ENCODE measurements at regions not wholly inside any gene's neighbourhood (a gene's known extent, or its start where the extent isn't known, plus 50 kb on each side); places are given as distances from the start of the nearest gene placed in this dataset.
A peak's percentile ranks its signal among the peaks of the same experiment; 100 is the strongest.
"Not testable (repeated sequence)": the region's sequence is repeated elsewhere in the genome, so short reads cannot be mapped to it uniquely, and the experiment has no call there.

DNA sequence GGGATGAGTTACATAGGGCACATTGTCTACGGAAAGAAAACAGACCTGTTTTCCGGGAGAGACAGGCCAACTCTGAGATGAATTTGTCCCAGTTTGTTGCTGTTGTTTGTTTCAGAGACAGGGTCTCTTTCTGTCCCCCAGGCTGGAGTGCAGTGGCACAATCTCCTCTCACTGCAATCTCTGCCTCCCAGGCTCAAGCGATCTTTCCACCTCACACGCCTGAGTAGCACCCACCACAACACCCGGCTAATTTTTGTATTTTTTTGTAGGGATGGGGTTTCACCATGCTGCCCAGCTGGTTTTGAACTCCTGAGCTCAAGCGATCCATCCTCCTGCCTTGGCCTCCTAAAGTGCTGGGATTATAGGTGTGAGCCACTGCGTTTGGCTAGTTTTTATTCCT lies 125.5 kb upstream of the ERRFI1 start:
- peak overlapping the region in 3 of 8 donors; percentile 98 to 100 (median 99) for H3K27ac Mint-ChIP-seq

DNA sequence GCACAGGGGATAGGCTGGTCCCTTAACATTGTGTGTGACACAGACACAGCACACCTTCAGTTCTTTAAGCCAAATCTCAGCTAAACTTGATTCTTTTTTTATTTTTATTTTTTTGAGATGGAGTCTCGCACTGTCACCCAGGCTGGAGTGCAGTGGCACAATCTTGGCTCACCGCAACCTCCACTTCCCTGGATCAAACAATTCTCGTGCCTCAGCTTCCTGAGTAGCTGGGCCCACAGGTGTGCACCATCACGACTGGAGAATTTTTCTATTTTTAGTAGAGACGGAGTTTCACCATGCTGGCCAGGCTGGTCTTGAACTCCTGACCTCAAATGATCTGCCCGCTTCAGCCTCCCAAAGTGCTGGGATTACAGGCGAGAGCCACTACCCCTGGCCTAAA lies 123.6 kb upstream of the ERRFI1 start:
- peaks cover 66% of the 10 kb centered on the region for H3K4me1 ChIP-seq (ENCODE audit: insufficient read depth, low read length)
- Mint-ChIP-seq H3K4me1 (peaks cover 49 to 72% (median 63%) of the 10 kb centered on the region in 3 donors), H3K27ac (peak overlapping the region in 1 of 8 donors; percentile 19)
- H3K4me3 ChIP-seq (ENCODE audit: low read length); CTCF ChIA-PET; H3K36me3 Mint-ChIP-seq; POLR2A ChIA-PET; H3K36me3 ChIP-seq (ENCODE audit: insufficient read depth, low read length); H3K27me3 Mint-ChIP-seq; H3K27ac ChIP-seq (ENCODE audit: low read depth, low read length); H3K9me3 ChIP-seq (ENCODE audit: low read length); H3K27me3 ChIP-seq (ENCODE audit: insufficient read depth, low read length, poor library complexity, severe bottlenecking); H3K4me3 Mint-ChIP-seq; H3K9me3 Mint-ChIP-seq: not testable (repeated sequence)
- peak in 1 of 5 donors; percentile 68 for DNase-seq

More for the DNA sequence above, 125.5 kb upstream of the ERRFI1 start:
- Mint-ChIP-seq H3K27me3 (peaks cover 0 to 3% of the 10 kb centered on the region in 2 donors), H3K36me3 (no peaks in the 10 kb centered on the region), H3K4me3 (peak overlapping the region in 3 of 7 donors; percentile 9 to 86 (median 13)), H3K9me3 (peaks cover 0 to 3% (median 0%) of the 10 kb centered on the region in 5 donors), H3K4me1 (peaks cover 41 to 57% (median 47%) of the 10 kb centered on the region in 3 donors)
- CTCF ChIA-PET, result no interaction called here
- POLR2A ChIA-PET, result interaction anchor here (0.7 kb wide), 1 partner anchor 27 kb away, joined by 3 read pairs; no protein-coding TSS in a partner anchor
- no peak for DNase-seq
- Histone ChIP-seq H3K27ac (ENCODE audit: low read depth, low read length) (no peak overlapping the region), H3K27me3 (ENCODE audit: insufficient read depth, low read length, poor library complexity, severe bottlenecking) (no peaks in the 10 kb centered on the region), H3K36me3 (ENCODE audit: insufficient read depth, low read length) (no peaks in the 10 kb centered on the region), H3K4me3 (ENCODE audit: low read length) (no peak overlapping the region), H3K9me3 (ENCODE audit: low read length) (no peaks in the 10 kb centered on the region), H3K4me1 (ENCODE audit: insufficient read depth, low read length) (peaks cover 59% of the 10 kb centered on the region)

DNA sequence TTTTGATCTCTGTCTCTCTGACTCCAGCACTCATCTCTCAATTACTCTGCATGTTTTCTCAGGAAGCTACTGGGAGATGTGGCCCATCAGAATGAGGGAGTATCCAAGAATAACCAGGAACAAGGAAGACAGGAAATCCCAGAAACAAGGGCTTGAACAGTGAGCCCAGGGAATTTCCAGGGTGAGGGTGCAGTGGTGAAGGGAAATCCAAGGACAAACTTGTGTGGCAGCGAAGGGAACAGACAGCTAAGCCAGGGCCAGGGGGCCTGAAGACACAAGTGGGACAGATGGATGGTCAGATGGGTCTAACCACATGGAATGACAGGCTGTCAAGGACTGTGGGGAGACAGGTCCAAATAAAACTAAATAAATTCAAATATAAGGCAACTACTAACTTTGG lies 121.8 kb upstream of the ERRFI1 start:
- no peak for DNase-seq
- Mint-ChIP-seq H3K4me1 (peaks cover 38 to 70% (median 58%) of the 10 kb centered on the region in 3 donors), H3K4me3 (no peak overlapping the region), H3K27me3 (peaks cover 4 to 9% of the 10 kb centered on the region in 2 donors), H3K9me3 (peaks cover 0 to 4% (median 0%) of the 10 kb centered on the region in 5 donors), H3K36me3 (no peaks in the 10 kb centered on the region), H3K27ac (peak overlapping the region in 2 of 8 donors; percentile 21 to 43)
- ChIA-PET CTCF (interaction anchor here (1.6 kb wide), 1 partner anchor 15 kb away, joined by 3 read pairs; no protein-coding TSS in a partner anchor), POLR2A (no interaction called here)
- Histone ChIP-seq H3K36me3 (ENCODE audit: insufficient read depth, low read length) (no peaks in the 10 kb centered on the region), H3K9me3 (ENCODE audit: low read length) (no peaks in the 10 kb centered on the region), H3K27me3 (ENCODE audit: insufficient read depth, low read length, poor library complexity, severe bottlenecking) (no peaks in the 10 kb centered on the region), H3K27ac (ENCODE audit: low read depth, low read length) (no peak overlapping the region), H3K4me1 (ENCODE audit: insufficient read depth, low read length) (peaks cover 48% of the 10 kb centered on the region), H3K4me3 (ENCODE audit: low read length) (no peak overlapping the region)

DNA sequence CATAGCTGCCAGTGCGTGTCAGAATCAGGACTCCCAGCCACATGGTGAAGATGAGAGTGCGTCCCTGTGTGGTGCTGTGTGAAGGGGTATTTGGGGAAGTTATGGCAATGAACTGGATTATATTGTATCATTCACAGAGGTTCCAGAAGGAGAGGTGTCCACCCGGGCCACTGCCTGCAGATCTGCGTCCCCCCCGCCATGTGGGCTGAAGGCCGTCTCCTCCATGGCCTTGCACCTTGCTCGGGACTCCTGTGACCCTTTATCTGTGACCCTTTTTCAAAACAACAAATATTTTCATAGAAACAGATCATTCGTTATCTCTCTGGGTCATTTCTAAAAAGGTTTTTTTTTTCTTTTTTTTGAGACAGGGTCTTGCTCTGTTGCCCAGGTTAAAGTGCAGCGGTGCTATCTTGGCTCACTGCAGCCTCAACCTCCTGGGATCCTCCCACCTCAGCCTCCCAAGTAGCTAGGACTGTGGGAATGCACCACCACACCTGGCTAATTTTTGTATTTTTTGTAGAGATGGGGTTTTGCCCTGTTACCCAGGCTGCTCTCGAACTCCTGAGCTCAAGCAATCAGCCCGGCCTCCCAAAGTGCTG lies 120.2 kb upstream of the ERRFI1 start:
- Mint-ChIP-seq H3K27ac (no peak overlapping the region), H3K4me3 (no peak overlapping the region), H3K9me3 (peaks cover 0 to 4% (median 0%) of the 10 kb centered on the region in 5 donors), H3K27me3 (peaks cover 4 to 9% of the 10 kb centered on the region in 2 donors), H3K36me3 (no peaks in the 10 kb centered on the region), H3K4me1 (peaks cover 24 to 57% (median 42%) of the 10 kb centered on the region in 3 donors)
- POLR2A ChIA-PET, result no interaction called here
- no peak overlapping the region for H3K27ac ChIP-seq (ENCODE audit: low read depth, low read length)
- no peaks in the 10 kb centered on the region for H3K36me3 ChIP-seq (ENCODE audit: insufficient read depth, low read length)
- H3K27me3 ChIP-seq (ENCODE audit: insufficient read depth, low read length, poor library complexity, severe bottlenecking), result no peaks in the 10 kb centered on the region
- peaks cover 33% of the 10 kb centered on the region for H3K4me1 ChIP-seq (ENCODE audit: insufficient read depth, low read length)
- no peak overlapping the region for H3K4me3 ChIP-seq (ENCODE audit: low read length)
- CTCF ChIA-PET, result no interaction called here
- no peaks in the 10 kb centered on the region for H3K9me3 ChIP-seq (ENCODE audit: low read length)
- DNase-seq, result no peak

DNA sequence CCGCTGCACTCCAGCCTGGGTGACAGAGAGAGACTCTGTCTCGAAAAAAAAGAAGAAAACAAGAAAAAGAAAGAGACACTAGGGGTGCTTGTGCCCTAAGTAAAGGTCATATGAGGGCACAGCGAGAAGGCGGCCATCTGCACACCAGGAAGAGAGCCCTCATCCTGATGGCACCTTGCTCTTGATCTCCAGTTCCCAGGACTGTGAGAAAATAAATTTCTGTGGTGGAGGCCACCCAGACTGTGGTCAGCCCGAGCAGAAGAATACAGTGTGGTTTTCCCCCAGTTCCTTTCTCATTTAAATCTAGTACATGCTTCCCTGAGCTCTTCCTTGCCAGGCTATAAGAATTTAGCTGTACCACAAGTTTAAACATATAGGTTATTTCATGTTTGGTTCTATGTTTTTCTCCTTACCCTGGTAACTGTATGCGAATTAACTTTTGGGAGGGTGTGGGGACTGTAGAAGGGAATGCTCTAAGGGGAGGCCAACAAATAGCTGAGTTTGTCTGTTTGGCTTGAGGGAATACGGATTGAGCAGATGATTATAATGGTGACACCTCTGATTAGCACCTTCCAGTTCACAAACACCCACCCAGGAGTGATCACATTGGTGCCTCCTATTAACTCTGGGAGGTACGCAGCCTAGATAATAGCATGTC lies 119.6 kb upstream of the ERRFI1 start:
- CTCF ChIA-PET, result no interaction called here
- Histone ChIP-seq H3K36me3 (ENCODE audit: insufficient read depth, low read length) (no peaks in the 10 kb centered on the region), H3K9me3 (ENCODE audit: low read length) (no peaks in the 10 kb centered on the region), H3K27ac (ENCODE audit: low read depth, low read length) (no peak overlapping the region), H3K27me3 (ENCODE audit: insufficient read depth, low read length, poor library complexity, severe bottlenecking) (no peaks in the 10 kb centered on the region), H3K4me1 (ENCODE audit: insufficient read depth, low read length) (peaks cover 26% of the 10 kb centered on the region), H3K4me3 (ENCODE audit: low read length) (no peak overlapping the region)
- peaks cover 0 to 4% (median 0%) of the 10 kb centered on the region in 5 donors for H3K9me3 Mint-ChIP-seq
- H3K36me3 Mint-ChIP-seq, result no peaks in the 10 kb centered on the region
- no peak for DNase-seq
- H3K27me3 Mint-ChIP-seq, result peaks cover 4 to 9% of the 10 kb centered on the region in 2 donors
- H3K4me3 Mint-ChIP-seq, result peak overlapping the region in 2 of 7 donors; percentile 12 to 16
- peaks cover 20 to 52% (median 35%) of the 10 kb centered on the region in 3 donors for H3K4me1 Mint-ChIP-seq
- POLR2A ChIA-PET, result interaction anchor here (0.5 kb wide), 1 partner anchor 1849 kb away, joined by 6 read pairs; no protein-coding TSS in a partner anchor
- H3K27ac Mint-ChIP-seq, result peak overlapping the region in 2 of 8 donors; percentile 55 to 83

DNA sequence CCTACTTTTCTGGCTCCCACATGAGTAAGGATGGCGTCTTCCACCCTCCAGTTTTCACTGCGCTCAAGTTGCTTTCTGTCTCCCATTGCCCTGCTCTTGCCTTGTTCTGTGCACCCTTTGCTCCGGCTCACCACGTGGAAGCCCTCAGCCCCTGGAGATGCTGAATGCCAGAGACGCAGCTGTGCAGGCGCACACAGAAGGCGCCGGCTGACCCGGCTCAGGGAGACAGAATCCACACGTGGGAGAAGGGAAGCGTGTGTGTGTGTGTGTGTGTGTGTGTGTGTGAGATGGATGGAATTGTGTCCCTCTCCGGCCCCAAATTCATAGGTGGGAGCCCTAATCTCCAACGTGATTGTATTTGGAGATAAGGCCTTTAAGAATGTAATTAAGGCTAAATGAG lies 118.2 kb upstream of the ERRFI1 start:
- H3K36me3 ChIP-seq (ENCODE audit: insufficient read depth, low read length), result no peaks in the 10 kb centered on the region
- Mint-ChIP-seq H3K27ac (peak overlapping the region in 1 of 8 donors; percentile 1), H3K4me3 (no peak overlapping the region), H3K36me3 (no peaks in the 10 kb centered on the region), H3K27me3 (peaks cover 4 to 9% of the 10 kb centered on the region in 2 donors), H3K4me1 (peaks cover 15 to 40% (median 29%) of the 10 kb centered on the region in 3 donors), H3K9me3 (peaks cover 0 to 4% (median 0%) of the 10 kb centered on the region in 5 donors)
- peaks cover 15% of the 10 kb centered on the region for H3K4me1 ChIP-seq (ENCODE audit: insufficient read depth, low read length)
- ChIA-PET CTCF (no interaction called here), POLR2A (no interaction called here)
- no peak overlapping the region for H3K27ac ChIP-seq (ENCODE audit: low read depth, low read length)
- no peak for DNase-seq
- no peaks in the 10 kb centered on the region for H3K27me3 ChIP-seq (ENCODE audit: insufficient read depth, low read length, poor library complexity, severe bottlenecking)
- no peak overlapping the region for H3K4me3 ChIP-seq (ENCODE audit: low read length)
- no peaks in the 10 kb centered on the region for H3K9me3 ChIP-seq (ENCODE audit: low read length)

DNA sequence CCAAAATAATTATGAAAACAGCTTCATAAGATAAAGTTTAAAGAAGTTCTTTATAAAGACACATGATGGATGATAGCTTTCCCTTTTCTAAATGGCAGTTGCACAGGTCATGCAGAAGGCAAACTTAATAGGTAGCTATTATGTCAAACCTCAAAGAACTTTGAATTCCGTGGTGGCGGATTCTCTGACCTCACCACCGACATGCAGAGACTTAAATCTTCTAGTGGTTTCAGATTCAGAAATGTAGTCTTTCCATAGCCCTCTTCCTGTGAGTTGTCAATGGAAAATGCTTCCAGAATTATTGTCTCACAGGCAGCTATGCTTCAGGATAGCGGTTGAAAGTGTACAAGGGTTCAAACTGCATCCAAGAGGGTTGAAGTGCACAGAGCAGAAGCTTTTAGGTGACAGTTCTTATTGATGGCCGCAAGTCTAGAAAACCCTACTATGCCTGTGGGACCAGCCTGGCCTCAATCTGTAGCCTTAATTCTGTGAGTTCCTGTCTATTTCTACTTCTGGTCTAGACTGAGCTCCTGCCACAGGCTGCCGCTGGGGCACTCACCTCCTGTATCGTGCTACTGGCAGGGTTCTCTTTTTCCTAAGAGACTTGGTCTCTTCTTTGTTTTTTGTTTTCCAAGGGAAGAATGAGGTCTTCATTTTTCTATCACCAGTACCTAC lies 117.0 kb upstream of the ERRFI1 start:
- no peaks in the 10 kb centered on the region for H3K36me3 Mint-ChIP-seq
- Histone ChIP-seq H3K27me3 (ENCODE audit: insufficient read depth, low read length, poor library complexity, severe bottlenecking) (no peaks in the 10 kb centered on the region), H3K27ac (ENCODE audit: low read depth, low read length) (no peak overlapping the region), H3K36me3 (ENCODE audit: insufficient read depth, low read length) (no peaks in the 10 kb centered on the region), H3K4me1 (ENCODE audit: insufficient read depth, low read length) (peaks cover 8% of the 10 kb centered on the region), H3K4me3 (ENCODE audit: low read length) (no peak overlapping the region), H3K9me3 (ENCODE audit: low read length) (no peaks in the 10 kb centered on the region)
- ChIA-PET CTCF (no interaction called here), POLR2A (no interaction called here)
- H3K9me3 Mint-ChIP-seq, result peaks cover 0 to 4% (median 0%) of the 10 kb centered on the region in 5 donors
- no peak overlapping the region for H3K4me3 Mint-ChIP-seq
- H3K27me3 Mint-ChIP-seq, result peaks cover 10 to 11% of the 10 kb centered on the region in 2 donors
- H3K27ac Mint-ChIP-seq, result no peak overlapping the region
- H3K4me1 Mint-ChIP-seq, result peaks cover 10 to 35% (median 20%) of the 10 kb centered on the region in 3 donors
- DNase-seq, result no peak

DNA sequence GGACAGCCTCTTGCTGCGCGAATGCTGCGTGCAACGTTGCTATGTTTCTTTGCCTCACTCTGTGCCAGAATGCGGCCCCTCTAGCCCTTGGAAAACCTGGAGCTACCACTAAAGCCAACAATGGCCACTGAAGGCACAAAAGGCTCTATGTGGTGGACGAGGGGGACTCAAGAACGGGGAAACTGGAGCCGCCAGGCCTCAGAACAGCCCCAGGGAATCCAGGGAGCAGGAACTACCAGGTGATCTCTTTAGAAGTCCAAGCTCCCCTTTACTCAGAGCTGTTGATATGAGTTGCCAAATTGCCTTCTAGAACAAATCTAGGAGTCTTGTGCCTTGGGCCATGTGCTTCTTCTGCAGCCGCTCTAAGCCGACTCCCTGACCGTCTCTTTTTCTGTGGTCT lies 113.8 kb upstream of the ERRFI1 start:
- POLR2A ChIA-PET, result no interaction called here

More for the DNA sequence above, 113.8 kb upstream of the ERRFI1 start:
- Mint-ChIP-seq H3K4me3 (no peak overlapping the region), H3K27me3 (peaks cover 10 to 31% of the 10 kb centered on the region in 2 donors), H3K4me1 (peaks cover 1 to 17% (median 6%) of the 10 kb centered on the region in 3 donors), H3K9me3 (peaks cover 0 to 2% (median 0%) of the 10 kb centered on the region in 5 donors), H3K36me3 (peaks cover 0 to 4% (median 0%) of the 10 kb centered on the region in 3 donors), H3K27ac (no peak overlapping the region)
- no peaks in the 10 kb centered on the region for H3K27me3 ChIP-seq (ENCODE audit: insufficient read depth, low read length, poor library complexity, severe bottlenecking)
- H3K4me3 ChIP-seq (ENCODE audit: low read length), result no peak overlapping the region
- DNase-seq, result no peak
- no peaks in the 10 kb centered on the region for H3K4me1 ChIP-seq (ENCODE audit: insufficient read depth, low read length)
- CTCF ChIA-PET, result no interaction called here
- H3K27ac ChIP-seq (ENCODE audit: low read depth, low read length), result no peak overlapping the region
- H3K9me3 ChIP-seq (ENCODE audit: low read length), result no peaks in the 10 kb centered on the region
- H3K36me3 ChIP-seq (ENCODE audit: insufficient read depth, low read length), result no peaks in the 10 kb centered on the region
